ENCODE measurements at regions not wholly inside any gene's neighbourhood (a gene's known extent, or its start where the extent isn't known, plus 50 kb on each side); places are given as distances from the start of the nearest gene placed in this dataset.

GRCh38 chr15:45780352-45780751 is 145.5 kb downstream of the SQOR start:
- TF ChIP-seq EZH2phosphoT487 (IDR thresholded peaks at IDR 0.05; ENCODE audit: borderline replicate concordance, low read length) (no peak), CTCF (IDR thresholded peaks at IDR 0.05; ENCODE audit: low read depth, low read length, poor library complexity, severe bottlenecking) (no peak)
